Spleen (tissue), 7 donors: ENCODE measurements at regions not wholly inside any gene's neighbourhood (a gene's known extent, or its start where the extent isn't known, plus 50 kb on each side); places are given as distances from the start of the nearest gene placed in this dataset.

Experiments
- CTCF ChIP-seq, 11 experiments: fragments of 200-600 bp in 7 of 11; fragments of 450-650 bp in 4 of 11; sonication (generic) in 4 of 11; IDR thresholded peaks in 8 of 11; conservative IDR thresholded peaks in 3 of 11; 1 replicate in 7 of 11; 2 replicates in 4 of 11; pipeline versions ENCODE4 v1.4.0 to v1.8.0; 2016 to 2021; ENCODE audit warnings: antibody characterized with exemption in 11 of 11, inconsistent platforms in 4 of 11, mild to moderate bottlenecking in 1 of 11
- POLR2AphosphoS5 ChIP-seq, 3 donors: sonication (generic); formaldehyde crosslinking; IDR thresholded peaks; one replicate each; pipeline ENCODE4 v1.5.1; 2017; ENCODE audit warnings: antibody characterized with exemption in 3 of 3
- donor health status: DM: no; HTN: no; CAD: no; lungs with moderate emphysema.
- donor health status: DM: no; HTN: no; CAD: no.
- donor health status: DM: no; HTN: no; CAD: no.

GRCh38 chr10:33391611-33392465, 57.4 kb upstream of the NRP1 start:
- TF ChIP-seq CTCF (IDR thresholded peaks at IDR 0.05 in 8 of 11, conservative IDR thresholded peaks at IDR 0.05 in 3 of 11) (no peak), POLR2AphosphoS5 (IDR thresholded peaks at IDR 0.05) (no peak)
